Daoy (cell line): ENCODE measurements at regions not wholly inside any gene's neighbourhood (a gene's known extent, or its start where the extent isn't known, plus 50 kb on each side); places are given as distances from the start of the nearest gene placed in this dataset.
"Not testable (repeated sequence)": the region's sequence is repeated elsewhere in the genome, so short reads cannot be mapped to it uniquely, and the experiment has no call there.

Experiments
- DNase-seq: peaks from one replicate; pipeline ENCODE4 v3.0.0-alpha.2; 2015; ENCODE audit warnings: low read depth

DNA sequence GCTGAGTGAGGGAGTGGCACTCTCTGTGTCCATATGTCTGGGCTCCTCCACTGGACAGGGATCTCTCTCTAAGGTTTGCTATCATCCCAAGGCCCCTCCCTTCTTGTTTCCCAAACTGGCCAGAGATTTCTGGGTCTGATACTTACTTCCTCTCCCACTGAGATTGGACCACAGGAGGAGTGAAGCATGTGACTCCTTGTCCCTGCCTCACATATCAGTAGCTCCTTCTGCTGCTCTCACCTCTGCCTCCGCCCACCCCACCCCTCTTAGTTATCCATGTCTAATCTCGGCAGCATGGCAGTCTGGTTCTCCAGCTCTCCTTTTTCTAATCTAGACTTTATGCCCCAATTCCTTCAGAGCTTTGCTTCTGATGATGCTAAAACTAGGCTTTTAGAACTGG is 223.1 kb downstream of the RPLP1 start:
- no peak for DNase-seq

DNA sequence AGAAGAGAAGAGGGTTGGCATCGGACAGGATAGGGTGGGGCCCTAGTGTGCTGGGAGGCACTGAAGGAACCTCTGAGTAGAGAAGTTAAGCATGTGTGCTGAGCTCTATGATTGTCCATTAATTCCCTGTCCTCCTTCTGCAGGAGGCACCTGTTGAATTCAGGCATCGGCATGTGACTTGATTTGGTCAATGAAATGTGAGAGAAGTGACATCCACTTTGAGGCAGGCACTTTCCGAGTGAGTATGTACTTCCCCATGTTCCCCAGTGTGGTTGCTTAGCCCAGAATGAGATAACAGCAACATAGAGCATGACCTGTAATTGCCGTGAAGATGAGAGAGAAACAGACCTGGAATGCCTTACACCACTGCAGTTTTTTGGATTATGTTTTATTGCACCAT is 224.8 kb downstream of the RPLP1 start:
- DNase-seq, result no peak

DNA sequence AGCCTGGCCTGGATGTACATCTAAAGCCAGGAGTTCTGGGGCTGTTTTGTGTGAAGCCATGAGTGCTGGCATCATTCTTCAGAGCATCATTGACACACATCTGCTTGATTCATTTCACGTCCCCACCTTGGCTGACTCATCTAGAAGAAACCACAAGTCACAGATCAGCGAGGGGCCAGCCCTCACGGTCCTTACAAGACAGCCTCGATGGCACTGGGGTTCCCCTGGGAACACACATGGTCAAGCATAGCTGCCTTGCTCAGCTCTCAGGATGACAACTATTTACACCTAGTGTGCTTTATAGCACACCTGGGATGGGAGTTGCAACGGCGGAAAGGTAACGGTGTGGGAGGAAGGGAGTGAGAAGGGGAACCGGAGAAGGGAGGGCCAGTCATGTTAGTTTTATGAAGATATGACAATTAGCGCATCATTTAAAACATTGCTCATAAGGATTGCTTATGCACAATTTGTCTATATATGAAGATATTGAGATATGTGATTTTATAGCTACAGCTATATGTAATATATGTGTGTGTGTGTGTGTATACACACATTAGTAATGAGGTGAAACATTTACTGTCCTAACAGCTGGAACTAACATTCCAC is 227.1 kb downstream of the RPLP1 start:
- no peak for DNase-seq

DNA sequence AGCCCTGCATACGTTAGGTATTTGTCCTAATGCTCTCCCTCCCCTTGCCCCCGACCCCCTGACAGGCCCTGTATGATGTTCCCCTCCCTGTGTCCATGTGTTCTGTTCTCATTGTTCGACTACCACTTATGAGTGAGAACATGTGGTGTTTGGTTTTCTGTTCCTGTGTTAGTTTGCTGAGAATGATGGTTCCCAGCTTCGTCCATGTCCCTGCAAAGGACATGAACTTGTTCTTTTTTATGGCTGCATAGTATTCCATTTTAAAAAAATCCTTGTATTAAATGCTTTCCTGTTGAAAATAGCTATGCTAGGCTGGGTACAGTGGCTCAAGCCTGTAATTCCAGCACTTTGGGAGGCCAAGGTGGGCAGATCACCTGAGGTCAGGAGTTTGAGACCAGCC is 232.2 kb downstream of the RPLP1 start:
- DNase-seq, result not testable (repeated sequence)

DNA sequence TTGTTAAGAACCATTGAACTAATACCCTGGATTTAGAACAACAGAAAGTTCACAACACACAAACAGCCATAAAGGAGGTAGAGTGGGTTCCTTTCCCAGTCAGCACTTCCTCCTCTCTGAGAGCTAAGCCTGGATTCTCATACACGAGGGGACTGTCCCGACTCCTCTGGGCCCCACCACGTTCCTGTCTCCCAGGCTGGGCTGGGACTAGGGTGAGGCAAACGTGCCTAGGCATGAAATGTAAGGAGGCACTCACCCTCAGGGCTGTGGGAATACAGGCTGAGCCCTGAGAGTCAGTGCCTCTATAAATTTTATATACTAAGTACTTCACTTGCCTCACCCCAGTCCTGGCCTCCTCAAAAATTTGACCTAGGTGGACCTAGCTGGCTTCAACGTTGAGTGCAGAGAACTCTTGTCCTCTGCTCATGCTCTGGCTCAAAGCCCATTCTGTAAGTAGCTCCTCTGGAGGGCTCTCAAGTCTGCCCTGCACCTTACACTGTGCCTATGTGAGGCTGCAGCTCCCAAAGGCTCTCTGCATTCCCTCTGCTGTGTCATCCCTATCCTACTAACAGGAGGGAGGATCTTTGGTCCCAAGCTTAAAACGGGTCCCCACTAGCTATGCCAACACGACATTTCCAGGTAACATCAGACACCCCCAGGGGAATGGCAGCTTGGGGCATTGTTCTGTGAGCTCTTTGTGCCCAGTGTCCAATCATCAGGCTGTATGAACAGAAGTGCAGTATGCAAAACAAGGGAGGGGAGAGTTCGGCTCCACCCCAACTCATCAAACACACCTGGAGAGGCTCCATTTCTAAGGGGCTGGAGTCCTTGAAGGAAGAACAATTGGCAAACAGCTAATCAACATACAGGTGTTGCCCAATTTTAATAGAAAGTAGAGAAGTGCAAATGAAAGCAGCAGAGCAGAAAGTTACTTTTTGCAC is 233.2 kb downstream of the RPLP1 start:
- DNase-seq, result no peak

DNA sequence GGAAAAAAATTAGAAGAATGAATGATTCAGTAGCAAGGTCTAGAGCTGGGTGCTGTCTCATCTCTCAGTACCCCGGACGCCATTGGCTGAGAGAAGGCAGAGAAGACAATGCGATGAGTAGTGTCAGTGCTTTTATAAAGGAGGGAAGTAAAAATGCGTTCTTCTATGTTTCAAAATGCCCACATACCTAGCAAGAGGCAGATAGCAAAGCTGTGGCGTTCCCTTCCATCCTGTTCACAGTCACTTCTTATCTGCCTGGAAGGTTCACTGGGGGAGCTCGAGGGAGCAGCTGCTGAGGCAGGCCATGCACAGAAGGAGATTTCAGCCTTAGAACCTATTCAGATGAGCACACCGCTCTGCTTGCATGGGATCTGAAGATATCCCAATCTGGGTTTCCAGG is 234.0 kb downstream of the RPLP1 start:
- DNase-seq, result no peak

DNA sequence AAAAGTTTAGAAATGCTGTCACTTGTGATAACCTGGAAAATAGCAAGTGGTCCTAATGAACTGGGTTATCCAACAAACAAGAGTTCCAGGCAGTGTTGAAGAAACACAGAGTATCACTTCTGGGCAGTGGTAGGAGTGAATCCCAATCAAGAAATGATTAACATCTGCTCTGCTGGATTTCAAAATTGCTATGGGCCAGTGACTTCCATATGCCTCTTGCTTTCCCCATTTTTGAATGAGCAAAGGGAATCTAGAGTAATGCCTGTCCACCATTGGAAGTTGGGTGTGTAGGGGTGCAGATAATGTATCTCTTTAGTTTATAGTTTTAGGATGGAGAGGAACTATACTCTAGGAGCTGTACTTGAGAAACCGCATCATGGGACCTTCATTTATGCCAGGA is 236.5 kb downstream of the RPLP1 start:
- DNase-seq, result no peak

DNA sequence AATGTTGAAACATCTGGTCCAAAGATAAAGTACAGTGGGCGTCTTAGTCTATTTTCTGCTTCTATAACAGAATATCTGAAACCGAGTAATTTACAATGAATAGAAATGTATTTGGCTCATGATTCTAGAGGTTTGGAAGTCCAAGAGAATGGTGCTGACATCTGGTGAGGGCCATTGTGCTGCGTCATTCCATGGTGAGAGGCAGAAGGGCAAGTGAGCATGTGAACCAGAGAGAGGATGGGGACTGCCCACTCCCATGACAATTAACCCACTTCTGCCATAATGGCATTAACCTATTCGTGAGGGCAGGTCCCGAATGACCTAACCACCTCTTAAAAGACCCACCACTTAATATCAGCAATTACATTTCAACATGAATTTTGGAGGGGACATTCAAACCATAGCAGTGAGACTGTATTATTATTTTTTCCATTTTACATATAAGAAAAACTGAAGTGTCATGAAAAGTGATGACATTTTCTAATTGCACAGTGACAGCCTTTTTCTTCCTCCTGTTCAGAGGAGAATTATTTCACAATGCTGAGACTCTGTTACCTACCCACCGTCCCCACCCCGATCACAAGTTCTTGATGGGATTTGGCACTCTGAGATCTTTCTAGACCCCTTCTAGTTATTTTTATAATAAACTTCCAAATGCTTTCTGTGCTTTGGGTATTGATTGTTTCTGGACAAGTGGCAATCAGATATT is 238.8 kb downstream of the RPLP1 start:
- DNase-seq, result no peak

DNA sequence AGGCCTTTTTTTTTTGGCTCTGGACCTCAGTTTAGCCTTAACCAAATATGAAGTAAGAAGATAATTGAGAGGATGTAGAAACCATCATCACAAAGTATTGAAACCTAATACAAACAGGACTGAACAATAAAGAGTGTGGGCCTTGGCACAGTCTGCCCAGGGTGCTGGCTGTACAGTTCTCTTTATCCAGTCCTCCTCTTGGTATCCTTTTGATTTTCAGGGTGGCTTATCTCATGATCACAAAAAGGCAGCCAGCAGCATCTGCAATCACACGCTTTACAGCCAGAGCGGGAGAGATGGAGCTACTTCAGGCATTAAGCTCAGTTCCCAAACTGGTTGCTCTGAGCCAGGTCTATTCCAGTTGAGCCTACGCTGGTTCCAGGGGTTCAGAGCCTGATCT is 239.7 kb downstream of the RPLP1 start:
- DNase-seq, result no peak

DNA sequence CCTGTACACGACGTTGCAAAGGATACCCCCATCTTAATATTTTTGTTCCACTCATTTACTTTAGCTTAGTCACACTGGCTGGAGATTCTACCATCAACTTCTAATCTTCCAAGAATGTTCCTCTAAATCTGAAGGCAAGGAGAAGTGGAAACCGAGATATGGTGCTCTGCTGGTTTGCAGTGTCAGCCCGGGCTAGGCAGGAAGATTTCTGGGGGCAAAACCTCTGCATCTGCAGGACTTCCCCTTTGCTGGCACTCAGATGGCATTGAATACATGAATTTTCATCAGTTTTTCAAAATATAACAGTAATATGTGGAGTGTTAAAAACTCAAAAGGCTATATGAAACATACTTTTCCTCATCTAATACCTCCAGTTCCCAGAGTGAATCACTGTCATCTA is 240.4 kb downstream of the RPLP1 start:
- no peak for DNase-seq

DNA sequence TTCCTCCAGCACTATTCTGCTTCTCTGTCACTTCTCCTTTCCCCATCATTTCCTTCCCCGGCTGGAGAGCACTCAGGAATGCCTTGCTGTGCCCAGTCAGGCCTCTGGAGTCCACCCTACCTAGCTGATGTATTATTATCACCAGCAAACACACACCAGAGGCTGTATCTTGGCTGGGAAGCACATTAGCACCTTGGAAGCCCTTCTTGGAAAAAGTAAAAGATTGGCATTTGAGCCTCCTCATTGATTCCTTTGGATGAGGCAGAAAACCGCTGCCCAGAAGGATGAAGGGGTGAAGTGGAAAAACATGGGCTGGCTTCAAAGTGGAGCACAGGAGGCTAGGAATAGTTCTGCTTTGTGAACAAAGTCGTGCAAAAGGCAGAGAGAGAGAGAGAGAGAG is 244.3 kb downstream of the RPLP1 start:
- DNase-seq, result no peak

DNA sequence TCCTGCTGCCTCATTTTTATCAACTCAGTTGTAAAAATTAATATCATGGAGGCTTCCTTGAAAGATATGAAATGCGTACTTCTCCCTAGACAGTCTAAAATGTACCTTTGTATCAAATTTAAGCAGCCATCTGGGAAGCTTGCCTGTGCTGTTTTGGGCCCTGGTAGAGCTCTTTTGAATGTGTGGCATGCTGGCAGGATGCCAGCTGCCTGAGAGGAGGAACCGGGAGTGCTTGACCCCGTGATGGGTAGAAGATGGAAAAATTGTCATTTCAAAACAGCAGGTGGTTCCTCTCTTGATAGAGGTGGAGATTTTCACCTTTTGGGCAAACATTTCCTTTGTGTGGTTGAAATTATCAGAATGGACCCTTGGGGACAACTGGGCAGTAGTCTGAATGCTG is 245.3 kb downstream of the RPLP1 start:
- no peak for DNase-seq

DNA sequence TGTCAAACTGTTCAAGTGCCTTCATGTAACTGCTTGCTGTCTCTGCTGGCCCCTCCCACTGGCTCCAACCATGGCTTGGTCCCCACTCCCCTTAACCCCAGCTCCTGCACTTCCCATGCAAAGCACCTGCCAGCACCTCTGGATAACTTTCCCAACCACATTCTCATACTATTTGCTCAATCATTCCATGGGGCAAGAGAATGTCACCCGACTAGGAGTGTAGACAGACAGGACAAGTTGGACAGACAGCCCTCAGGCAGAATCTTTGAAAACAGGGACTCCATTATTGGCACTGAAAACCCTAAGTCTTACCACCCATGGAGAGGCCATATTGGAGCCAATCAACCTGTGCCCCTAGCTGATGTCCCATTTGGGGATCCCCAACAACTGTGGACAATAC is 246.5 kb downstream of the RPLP1 start:
- no peak for DNase-seq

DNA sequence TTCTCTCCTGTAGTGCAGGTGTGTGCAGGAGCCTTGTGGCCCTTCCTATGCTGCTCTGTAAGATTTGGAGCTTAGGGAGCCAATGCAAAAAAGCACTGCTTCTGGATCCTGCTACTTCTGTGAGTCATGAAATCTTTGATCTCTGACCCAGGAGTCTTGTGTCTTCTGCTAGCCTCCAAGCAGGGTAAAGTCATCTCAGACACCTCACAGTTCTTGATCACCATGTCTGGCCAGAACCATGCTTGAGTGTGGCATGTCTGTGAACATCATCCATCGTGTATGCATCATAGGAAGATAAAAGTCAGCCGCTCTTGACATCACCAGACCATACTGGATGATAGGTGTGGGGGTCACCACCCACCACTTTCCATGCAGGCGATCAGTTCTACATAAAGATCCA is 247.8 kb downstream of the RPLP1 start:
- DNase-seq, result no peak

DNA sequence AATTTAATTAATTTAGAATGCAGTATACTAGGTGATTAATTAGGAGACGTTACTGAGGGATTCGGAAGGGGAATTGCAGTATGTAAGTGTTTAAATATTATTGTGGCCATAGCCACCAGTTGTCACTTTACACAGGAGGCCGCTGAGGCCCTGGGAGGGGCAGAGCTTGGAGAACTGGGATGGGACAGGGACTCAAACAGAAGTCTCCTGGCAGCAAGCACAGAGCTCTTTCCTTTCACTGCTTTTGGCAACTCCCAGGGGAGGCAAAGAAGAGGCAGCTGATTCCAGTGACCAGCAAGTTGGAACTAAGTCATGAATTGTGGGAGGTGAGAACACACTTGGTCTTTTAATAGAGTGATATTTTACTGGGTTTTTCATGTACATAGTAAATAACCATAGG is 248.6 kb downstream of the RPLP1 start:
- DNase-seq, result no peak

DNA sequence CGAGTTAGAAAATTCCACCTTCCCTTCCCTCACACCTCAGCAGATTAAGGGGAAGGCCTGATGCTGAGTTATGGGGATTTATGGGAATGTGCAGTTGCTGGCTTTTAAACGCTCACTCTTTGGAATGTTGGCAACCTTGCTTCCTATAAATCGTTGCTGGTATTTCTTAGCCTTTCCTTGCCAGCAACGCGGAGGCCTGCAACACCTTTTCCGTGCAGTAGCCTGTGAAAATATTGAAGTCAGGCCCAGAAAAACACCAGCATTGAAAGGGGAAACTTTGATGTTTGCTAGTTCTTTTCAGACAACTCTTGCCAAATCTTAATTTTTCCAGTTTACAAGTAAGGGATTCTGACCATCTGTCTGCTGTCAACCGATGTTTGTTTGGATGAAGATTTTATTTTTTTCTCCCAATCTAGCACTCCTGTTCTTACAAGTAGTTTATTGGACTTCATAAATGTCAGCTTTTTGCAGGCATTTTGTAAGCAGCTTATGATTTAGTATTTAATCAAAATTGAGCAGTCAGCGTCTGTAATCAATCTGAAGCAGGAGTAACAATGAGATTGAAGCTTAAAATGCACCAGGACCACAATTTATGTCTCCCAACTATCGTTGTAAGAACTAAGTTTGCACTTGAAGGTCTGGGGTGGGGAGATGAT is 251.0 kb downstream of the RPLP1 start:
- DNase-seq, result no peak

DNA sequence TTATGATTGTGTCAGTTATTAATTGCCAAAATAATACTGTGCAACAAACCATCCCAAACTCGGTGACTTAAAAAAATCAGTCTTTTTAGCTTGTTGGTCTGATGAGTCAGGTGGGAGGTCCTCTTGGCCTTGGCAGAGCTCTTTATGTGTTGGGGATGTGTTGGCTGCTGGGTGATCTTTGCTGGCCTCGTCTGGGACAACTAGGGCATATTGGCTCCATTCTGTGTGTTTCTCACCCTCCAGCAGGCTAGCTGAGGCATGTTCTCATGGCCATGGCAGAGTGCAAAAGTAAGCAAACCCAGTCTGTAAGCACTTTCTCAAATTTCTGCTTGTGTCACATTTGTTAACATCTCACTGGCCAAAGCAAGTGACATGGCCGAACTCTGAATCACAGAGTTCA is 251.6 kb downstream of the RPLP1 start:
- no peak for DNase-seq

DNA sequence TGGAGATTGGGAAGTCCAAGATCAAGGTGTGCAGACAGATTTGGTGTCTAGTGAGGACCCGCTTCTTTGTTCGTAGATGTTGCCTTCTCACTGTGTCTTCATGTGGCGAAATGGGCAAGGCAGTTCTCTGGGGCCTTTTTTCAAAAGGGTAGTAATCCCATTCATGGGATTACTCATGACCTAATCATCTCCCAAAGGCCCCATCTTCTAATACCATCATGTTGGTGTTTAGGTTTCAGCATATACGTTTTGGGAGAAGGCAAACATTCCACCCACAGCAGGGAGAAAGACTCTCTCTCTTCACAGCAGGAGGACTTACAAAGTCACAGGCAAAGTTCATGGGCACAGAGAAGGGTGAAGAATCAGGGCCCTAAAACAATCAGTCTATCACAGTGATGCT is 252.1 kb downstream of the RPLP1 start:
- DNase-seq, result no peak

DNA sequence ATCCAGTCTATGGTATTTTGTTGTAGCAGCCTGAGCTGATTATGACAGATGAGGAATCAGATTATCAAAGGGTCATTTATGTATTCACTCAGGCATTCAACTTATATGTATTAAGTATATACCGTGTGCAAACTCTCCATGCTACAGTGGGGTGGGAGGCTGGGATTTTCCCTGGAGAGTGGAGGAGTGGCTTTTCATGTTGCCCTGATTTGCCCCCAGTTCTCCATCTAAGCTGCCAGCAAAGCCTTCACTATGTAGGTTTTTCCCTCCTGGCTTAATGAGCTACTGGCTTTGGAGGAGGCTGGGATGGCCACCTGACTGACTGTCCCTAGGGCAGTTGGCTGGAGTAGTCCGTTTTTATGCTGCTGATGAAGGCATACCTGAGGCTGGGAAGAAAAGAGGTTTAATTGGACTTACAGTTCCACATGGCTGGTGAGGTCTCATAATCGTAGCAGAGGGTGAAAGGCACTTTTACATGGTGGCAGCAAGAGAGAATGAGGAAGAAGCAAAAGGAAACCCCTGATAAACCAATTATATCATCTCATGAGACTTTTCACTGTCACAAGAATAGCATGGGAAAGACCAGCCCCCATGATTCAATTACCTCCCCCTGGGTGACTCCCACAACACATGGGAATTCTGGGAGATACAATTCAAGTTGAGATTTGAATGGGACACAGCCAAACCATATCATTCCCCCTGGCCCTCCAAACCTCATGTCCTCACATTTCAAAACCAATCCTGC is 253.9 kb downstream of the RPLP1 start:
- no peak for DNase-seq

DNA sequence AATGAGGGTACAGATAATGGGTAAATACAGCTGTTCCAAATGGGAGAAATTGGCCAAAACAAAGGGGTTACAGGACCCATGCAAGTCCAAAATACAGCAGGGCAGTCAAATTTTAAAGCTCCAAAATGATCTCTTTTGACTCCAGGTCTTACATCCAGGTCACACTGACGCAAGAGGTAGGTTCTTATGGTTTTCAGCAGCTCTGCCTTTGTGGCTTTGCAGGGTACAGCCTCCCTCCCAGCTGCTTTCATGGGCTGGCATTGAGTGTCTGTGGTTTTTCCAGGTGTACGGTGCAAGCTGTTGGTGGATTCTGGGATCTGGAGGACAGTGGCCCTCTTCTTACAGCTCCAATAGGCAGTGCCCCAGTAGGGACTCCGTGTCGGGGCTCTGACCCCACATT is 254.6 kb downstream of the RPLP1 start:
- not testable (repeated sequence) for DNase-seq

DNA sequence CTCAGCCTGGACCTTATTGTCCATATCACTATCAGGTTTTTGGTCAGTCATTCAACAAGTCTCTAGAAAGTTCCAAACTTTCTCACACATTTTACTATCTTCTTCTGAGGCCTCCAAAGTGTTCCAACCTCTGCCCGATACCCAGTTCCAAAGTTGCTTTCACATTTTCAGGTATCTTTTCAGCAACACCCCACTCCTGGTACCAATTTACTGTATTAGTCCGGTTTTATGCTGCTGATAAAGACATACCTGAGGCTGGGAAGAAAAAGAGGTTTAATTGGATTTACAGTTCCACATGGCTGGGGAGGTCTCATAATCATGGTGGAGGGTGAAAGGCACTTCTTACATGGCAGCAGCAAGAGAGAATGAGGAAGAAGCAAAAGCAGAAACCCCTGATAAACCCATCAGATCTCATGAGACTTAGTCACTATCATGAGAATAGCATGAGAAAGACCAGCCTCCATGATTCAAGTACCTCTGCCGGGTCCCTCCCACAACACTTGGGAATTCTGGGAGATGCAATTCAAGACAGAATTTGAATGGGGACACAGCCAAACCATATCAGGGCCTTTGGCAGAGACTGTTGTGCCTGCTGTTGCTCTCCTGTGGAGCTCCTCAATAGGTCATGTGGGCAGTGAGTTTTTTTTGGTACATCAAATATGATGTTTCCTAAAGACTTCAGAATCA is 256.0 kb downstream of the RPLP1 start:
- DNase-seq, result not testable (repeated sequence)
